HepG2 (cell line): ENCODE measurements at regions not wholly inside any gene's neighbourhood (a gene's known extent, or its start where the extent isn't known, plus 50 kb on each side); places are given as distances from the start of the nearest gene placed in this dataset.

Experiments
- ATAC-seq: fragments of 200-7000 bp; cut with Tn5 transposase; 3 replicates; pipeline ENCODE4 v1.9.1; 2020; ENCODE audit warnings: mild to moderate bottlenecking, moderate library complexity
- BruUV-seq: library from RNA; stranded (reverse); fragments of 400-500 nt; replicated peaks from 2 replicates; lab custom pipeline; 2021; lab: Mats Ljungman, UMichigan
- CTCF ChIA-PET: fragments of 300-600 bp; formaldehyde crosslinking; extraction: SDS; loops from one replicate; lab custom pipeline; 2021; ENCODE audit warnings: low total read pairs, inconsistent platforms, low intra/inter-chr PET ratio; lab: Yijun Ruan, JAX
- POLR2A ChIA-PET: fragments of 350-600 bp; sonication (Branson Sonifier 250); formaldehyde crosslinking; loops from one replicate; lab custom pipeline; 2020; ENCODE audit warnings: antibody characterized with exemption, inconsistent platforms; lab: Yijun Ruan, JAX
- DNase-seq: peaks from one replicate; pipeline ENCODE4 v3.0.0-alpha.2; 2015; ENCODE audit warnings: low spot score
- FAIRE-seq: peaks from 3 replicates; lab custom pipeline; 2011; peaks lifted over from hg19 to GRCh38; lab: Jason Lieb, UNC
- H2AFZ ChIP-seq: one replicate; pipeline ENCODE4 v1.6.1; 2011; ENCODE audit warnings: low read length, inconsistent platforms
- H3K27ac ChIP-seq: fragments of 300-600 bp; 3 replicates; pipeline ENCODE4 v1.8.0; 2011; ENCODE audit warnings: mixed run types, mild to moderate bottlenecking, mixed read lengths, low read length, inconsistent platforms; ENCODE audit not compliant: insufficient read depth; ENCODE audit errors: extremely low read length
- H3K27me3 ChIP-seq, 2 experiments: fragments of 200-600 bp in 1 of 2; 2 replicates in 1 of 2; 3 replicates in 1 of 2; pipeline versions ENCODE4 v1.6.0 to v1.8.0; 2011; ENCODE audit warnings: low read length in 2 of 2, mild to moderate bottlenecking in 2 of 2, moderate library complexity in 2 of 2, inconsistent platforms in 1 of 2; ENCODE audit not compliant: insufficient read depth in 2 of 2, control insufficient read depth in 1 of 2
- H3K36me3 ChIP-seq, 2 experiments: fragments of 200-600 bp in 1 of 2; replicated peaks in 1 of 2; 2 replicates in 1 of 2; 3 replicates in 1 of 2; pipeline versions ENCODE4 v1.5.1 to v1.8.0; 2011; ENCODE audit warnings: low read length in 2 of 2, inconsistent platforms in 1 of 2; ENCODE audit not compliant: insufficient read depth in 2 of 2, control insufficient read depth in 1 of 2
- H3K4me1 ChIP-seq: 2 replicates; pipeline ENCODE4 v1.5.1; 2012; ENCODE audit warnings: low read length, inconsistent platforms; ENCODE audit not compliant: insufficient read depth
- H3K4me2 ChIP-seq: 2 replicates; pipeline ENCODE4 v1.6.0; 2011; ENCODE audit warnings: low read depth, low read length, inconsistent platforms
- H3K4me3 ChIP-seq, 3 experiments: fragments of 200-600 bp in 1 of 3; sonication (generic), shearing (Covaris generic) in 1 of 3; replicated peaks in 1 of 3; 2 replicates each; pipeline ENCODE4 v1.5.1; 2011 to 2016; ENCODE audit warnings: low read length in 3 of 3, inconsistent platforms in 2 of 3, low read depth in 2 of 3, mild to moderate bottlenecking in 2 of 3, control low read depth in 1 of 3, mixed read lengths in 1 of 3; ENCODE audit not compliant: insufficient read depth in 1 of 3
- H3K79me2 ChIP-seq: one replicate; pipeline ENCODE4 v1.6.1; 2011; ENCODE audit warnings: low read length, inconsistent platforms; ENCODE audit not compliant: insufficient read depth
- H3K9ac ChIP-seq: 2 replicates; pipeline ENCODE4 v1.6.0; 2011; ENCODE audit warnings: mild to moderate bottlenecking, low read depth, low read length, inconsistent platforms; ENCODE audit not compliant: insufficient read depth
- H3K9me3 ChIP-seq: 2 replicates; pipeline ENCODE4 v1.5.1; 2012; ENCODE audit warnings: mild to moderate bottlenecking, low read length
- H4K20me1 ChIP-seq: 2 replicates; pipeline ENCODE4 v1.6.0; 2011; ENCODE audit warnings: inconsistent platforms, mild to moderate bottlenecking, low read length, moderate library complexity; ENCODE audit not compliant: insufficient read depth
- AKAP8 ChIP-seq: sonication (generic); formaldehyde crosslinking; IDR thresholded peaks from 2 replicates; pipeline ENCODE4 v1.5.1; 2020; ENCODE audit warnings: mild to moderate bottlenecking, missing genetic modification reagents
- EZH2 ChIP-seq: conservative IDR thresholded peaks from 2 replicates; pipeline ENCODE4 v1.6.1; 2012; ENCODE audit warnings: mild to moderate bottlenecking, low read depth, low read length, moderate library complexity
- IRF2 ChIP-seq: IDR thresholded peaks from 2 replicates; pipeline ENCODE4 v1.6.1; 2018; ENCODE audit warnings: missing genetic modification reagents, missing compliant biosample characterization
- KLF9 ChIP-seq: IDR thresholded peaks from 2 replicates; pipeline ENCODE4 v1.6.1; 2016; ENCODE audit warnings: low read depth
- LCORL ChIP-seq, 2 experiments: fragments of 450-650 bp in 1 of 2; sonication (generic) in 1 of 2; formaldehyde crosslinking in 1 of 2; IDR thresholded peaks; 2 replicates each; pipeline versions ENCODE4 v1.5.0 to v1.6.1; 2017 to 2020; ENCODE audit warnings: antibody characterized with exemption in 1 of 2, missing genetic modification reagents in 1 of 2
- MLX ChIP-seq: IDR thresholded peaks from 2 replicates; pipeline ENCODE4 v1.6.1; 2016
- PAX8 ChIP-seq: sonication (generic); formaldehyde crosslinking; IDR thresholded peaks from 2 replicates; pipeline ENCODE4 v1.8.0; 2022; ENCODE audit warnings: mild to moderate bottlenecking, missing genetic modification reagents, borderline replicate concordance
- ZBTB10 ChIP-seq: sonication (generic); formaldehyde crosslinking; IDR thresholded peaks from 2 replicates; pipeline ENCODE4 v1.4.0; 2020; ENCODE audit warnings: missing genetic modification reagents, borderline replicate concordance
- ZNF333 ChIP-seq: sonication (generic); formaldehyde crosslinking; IDR thresholded peaks from 2 replicates; pipeline ENCODE4 v1.4.0; 2020; ENCODE audit warnings: mild to moderate bottlenecking, missing genetic modification reagents, borderline replicate concordance
- ZNF781 ChIP-seq: sonication (generic); formaldehyde crosslinking; IDR thresholded peaks from 2 replicates; pipeline ENCODE4 v1.5.1; 2020; ENCODE audit warnings: borderline replicate concordance, mild to moderate bottlenecking, missing genetic modification reagents; ENCODE audit errors: not compliant biosample characterization
- WGBS: methylation state at CpG from one replicate; pipeline ENCODE4 v1.1.6; 2017; ENCODE audit warnings: low lambda C conversion rate; 5-methylcytosine and 5-hydroxymethylcytosine counted together
- in situ Hi-C: cut with HindIII; loops from 2 replicates; pipeline ENCODE4 v1.10.0; 2017; ENCODE audit warnings: low pct_unique_long_range_greater_than_20kb; ENCODE audit not compliant: extremely low pct_ligation_motif_present
- intact Hi-C: fragments of 100-400 bp; cut with micrococcal nuclease; formaldehyde crosslinking; loops from one replicate; pipeline ENCODE4 v1.10.0; 2022; ENCODE audit not compliant: unreplicated experiment
- TF ChIP-seq, protein P1 (sequence below): IDR thresholded peaks from 2 replicates; pipeline ENCODE4 v1.6.1; 2012; ENCODE audit warnings: inconsistent platforms
- TF ChIP-seq, protein P2 (sequence below): sonication (generic); formaldehyde crosslinking; IDR thresholded peaks from 2 replicates; pipeline ENCODE4 v1.8.1; 2023; ENCODE audit warnings: missing genetic modification reagents, mild to moderate bottlenecking, borderline replicate concordance
- TF ChIP-seq, protein P3 (sequence below), 2 experiments: sonication (generic) in 1 of 2; formaldehyde crosslinking in 1 of 2; IDR thresholded peaks; 2 replicates each; pipeline versions ENCODE4 v1.4.0 to v1.6.1; 2018 to 2020; ENCODE audit warnings: missing genetic modification reagents in 2 of 2, borderline replicate concordance in 1 of 2, low read depth in 1 of 2, mild to moderate bottlenecking in 1 of 2, missing biosample characterization in 1 of 2

DNA sequence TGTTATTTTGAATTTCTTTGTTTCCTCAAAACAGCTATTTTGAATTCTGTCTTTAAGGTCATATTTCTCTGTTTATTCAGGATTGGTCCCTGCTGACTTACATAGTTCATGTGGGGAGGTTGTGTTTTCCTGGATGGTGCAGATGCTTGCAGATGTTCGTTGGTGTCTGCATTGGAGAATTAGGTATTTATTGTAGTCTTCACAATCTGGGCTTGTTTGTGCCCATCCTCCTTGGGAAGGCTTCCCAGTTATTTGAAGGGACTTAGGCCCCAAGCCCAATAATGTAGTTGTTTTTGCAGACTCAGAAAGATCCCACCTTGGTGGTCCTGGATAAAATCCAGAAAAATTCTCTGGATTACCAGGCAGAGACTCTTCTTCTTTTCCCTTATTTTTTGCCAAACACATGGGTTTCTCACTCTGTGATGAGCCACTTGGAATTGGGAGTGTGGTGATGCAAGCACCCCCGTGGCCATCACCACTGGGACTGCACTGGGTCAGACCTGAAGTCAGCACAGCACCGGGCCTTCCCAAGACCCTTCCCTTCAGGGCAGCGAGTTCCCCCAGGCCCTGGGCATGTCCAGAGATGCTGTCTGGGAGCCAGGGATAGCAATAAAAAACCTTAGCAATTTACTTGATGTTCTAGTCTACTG lies 81.6 kb upstream of the EZR start (continued):
- TF ChIP-seq ZBTB10 (no peak), EZH2 (no peak), KLF9 (no peak), ZNF333 (no peak), ZNF781 (CRISPR knock-in tag) (no peak)
- TF ChIP-seq, protein P1, sequence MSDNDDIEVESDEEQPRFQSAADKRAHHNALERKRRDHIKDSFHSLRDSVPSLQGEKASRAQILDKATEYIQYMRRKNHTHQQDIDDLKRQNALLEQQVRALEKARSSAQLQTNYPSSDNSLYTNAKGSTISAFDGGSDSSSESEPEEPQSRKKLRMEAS, result no peak
- TF ChIP-seq, protein P2, sequence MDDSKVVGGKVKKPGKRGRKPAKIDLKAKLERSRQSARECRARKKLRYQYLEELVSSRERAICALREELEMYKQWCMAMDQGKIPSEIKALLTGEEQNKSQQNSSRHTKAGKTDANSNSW, result no peak

- no TSS peak for BruUV-seq
- Histone ChIP-seq H3K4me2 (no peak overlapping the region), H3K4me1 (no peaks in the 10 kb centered on the region), H3K4me3 (no peak overlapping the region), H3K79me2 (no peaks in the 10 kb centered on the region), H4K20me1 (no peaks in the 10 kb centered on the region), H2AFZ (no peak overlapping the region), H3K27me3 (no peaks in the 10 kb centered on the region; a peak in 1 of 5 replicates)
- intact Hi-C loops, result no loop called here
- FAIRE-seq, result no peak
- POLR2A ChIA-PET, result no interaction called here
- no peak for DNase-seq
- 53% methylated on average over 4 of the region's 4 CpGs for WGBS
- TF ChIP-seq IRF2 (no peak), MLX (CRISPR knock-in tag) (no peak), AKAP8 (CRISPR knock-in tag) (no peak), LCORL (IDR thresholded peaks at IDR 0.05) (no peak), LCORL (CRISPR knock-in tag; IDR thresholded peaks at IDR 0.05) (no peak), PAX8 (CRISPR knock-in tag) (no peak)
- TF ChIP-seq, protein P3, sequence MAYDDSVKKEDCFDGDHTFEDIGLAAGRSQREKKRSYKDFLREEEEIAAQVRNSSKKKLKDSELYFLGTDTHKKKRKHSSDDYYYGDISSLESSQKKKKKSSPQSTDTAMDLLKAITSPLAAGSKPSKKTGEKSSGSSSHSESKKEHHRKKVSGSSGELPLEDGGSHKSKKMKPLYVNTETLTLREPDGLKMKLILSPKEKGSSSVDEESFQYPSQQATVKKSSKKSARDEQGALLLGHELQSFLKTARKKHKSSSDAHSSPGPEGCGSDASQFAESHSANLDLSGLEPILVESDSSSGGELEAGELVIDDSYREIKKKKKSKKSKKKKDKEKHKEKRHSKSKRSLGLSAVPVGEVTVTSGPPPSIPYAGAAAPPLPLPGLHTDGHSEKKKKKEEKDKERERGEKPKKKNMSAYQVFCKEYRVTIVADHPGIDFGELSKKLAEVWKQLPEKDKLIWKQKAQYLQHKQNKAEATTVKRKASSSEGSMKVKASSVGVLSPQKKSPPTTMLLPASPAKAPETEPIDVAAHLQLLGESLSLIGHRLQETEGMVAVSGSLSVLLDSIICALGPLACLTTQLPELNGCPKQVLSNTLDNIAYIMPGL (CRISPR knock-in tag; IDR thresholded peaks at IDR 0.05; ENCODE audit: borderline replicate concordance in 1 of 2, low read depth in 1 of 2), result no peak
- TF ChIP-seq, all 625 proteins: peak for 0
- in situ Hi-C loops, result no loop called here
- H3K9me3 ChIP-seq, result no peaks in the 10 kb centered on the region
- CTCF ChIA-PET, result no interaction called here
- no peak overlapping the region for H3K9ac ChIP-seq
- ATAC-seq, result no peak
- H3K27ac ChIP-seq, result no peak overlapping the region
- H3K36me3 ChIP-seq, result no peaks in the 10 kb centered on the region
These were observed 78.1 kb upstream of the EZR start for GRCh38 chr6:158897236-158897635.
